Caki2 (cell line): ENCODE measurements at regions not wholly inside any gene's neighbourhood (a gene's known extent, or its start where the extent isn't known, plus 50 kb on each side); places are given as distances from the start of the nearest gene placed in this dataset.

Experiments used
- DNase-seq: peaks from one replicate; pipeline ENCODE4 v3.0.0-alpha.2; 2015; ENCODE audit warnings: low read depth
- in situ Hi-C: cut with HindIII; loops from 2 replicates; pipeline ENCODE4 v1.10.0; 2016; ENCODE audit warnings: low sequenced_read_pairs, low pct_unique_long_range_greater_than_20kb, mixed read lengths

- in situ Hi-C loops, result no loop called here
- no peak for DNase-seq
These were observed 121.0 kb upstream of the CDIN1 start for GRCh38 chr15:36458411-36458810.

GRCh38 chr15:36465304-36465703, 114.1 kb upstream of the CDIN1 start:
- in situ Hi-C loops, result no loop called here

GRCh38 chr15:36468746-36469145, 110.7 kb upstream of the CDIN1 start:
- DNase-seq, result no peak
- in situ Hi-C loops, result no loop called here

More at GRCh38 chr15:36465304-36465703, 114.1 kb upstream of the CDIN1 start:
- DNase-seq, result no peak

GRCh38 chr15:36469311-36469966, 110.0 kb upstream of the CDIN1 start:
- in situ Hi-C loops, result no loop called here
- DNase-seq, result no peak

GRCh38 chr15:36472672-36473071, 106.8 kb upstream of the CDIN1 start:
- in situ Hi-C loops, result no loop called here

GRCh38 chr15:36478561-36478960, 100.9 kb upstream of the CDIN1 start:
- in situ Hi-C loops, result no loop called here
- DNase-seq, result no peak

More at GRCh38 chr15:36472672-36473071, 106.8 kb upstream of the CDIN1 start:
- DNase-seq, result no peak

GRCh38 chr15:36479200-36479896, 100.1 kb upstream of the CDIN1 start:
- no peak for DNase-seq
- in situ Hi-C loops, result no loop called here

- DNase-seq, result no peak
- in situ Hi-C loops, result no loop called here
These were observed 98.3 kb upstream of the CDIN1 start for GRCh38 chr15:36481156-36481555.

GRCh38 chr15:36483409-36483808, 96.0 kb upstream of the CDIN1 start:
- in situ Hi-C loops, result no loop called here
- no peak for DNase-seq

GRCh38 chr15:36484038-36484778, 95.2 kb upstream of the CDIN1 start:
- in situ Hi-C loops, result no loop called here
- DNase-seq, result no peak

- no peak for DNase-seq
- in situ Hi-C loops, result no loop called here
These were observed 87.5 kb upstream of the CDIN1 start for GRCh38 chr15:36491912-36492311.

GRCh38 chr15:36495456-36495991, 83.9 kb upstream of the CDIN1 start:
- in situ Hi-C loops, result no loop called here
- DNase-seq, result peak; percentile 62

GRCh38 chr15:36497901-36498300, 81.5 kb upstream of the CDIN1 start:
- in situ Hi-C loops, result no loop called here
- DNase-seq, result no peak

- no peak for DNase-seq
- in situ Hi-C loops, result no loop called here
These were observed 81.0 kb upstream of the CDIN1 start for GRCh38 chr15:36498401-36498800.

GRCh38 chr15:36498916-36499315, 80.5 kb upstream of the CDIN1 start:
- in situ Hi-C loops, result no loop called here

GRCh38 chr15:36499412-36500389, 79.7 kb upstream of the CDIN1 start:
- no peak for DNase-seq

More at GRCh38 chr15:36498916-36499315, 80.5 kb upstream of the CDIN1 start:
- no peak for DNase-seq

GRCh38 chr15:36501063-36501678, 78.3 kb upstream of the CDIN1 start:
- peak; percentile 70 for DNase-seq
- in situ Hi-C loops, result no loop called here

More at GRCh38 chr15:36499412-36500389, 79.7 kb upstream of the CDIN1 start:
- in situ Hi-C loops, result no loop called here
